ENCODE measurements at regions not wholly inside any gene's neighbourhood (a gene's known extent, or its start where the extent isn't known, plus 50 kb on each side); places are given as distances from the start of the nearest gene placed in this dataset.
"Not testable (repeated sequence)": the region's sequence is repeated elsewhere in the genome, so short reads cannot be mapped to it uniquely, and the experiment has no call there.

GRCh38 chr11:135004495-135004894, 592.5 kb upstream of the B3GAT1 start:
- no peak overlapping the region for H3K4me3 ChIP-seq (ENCODE audit: low read length, poor library complexity, severe bottlenecking)
- peaks cover 40% of the 10 kb centered on the region; the same call in 1 of the 2 replicates for H3K9me3 ChIP-seq (ENCODE audit: insufficient read depth, low read depth, low read length)
- no peak overlapping the region for H3K4me2 ChIP-seq (ENCODE audit: low read depth, low read length, poor library complexity, severe bottlenecking)
- H3K79me2 ChIP-seq (ENCODE audit: insufficient read depth, low read length) = no peaks in the 10 kb centered on the region
- no peaks in the 10 kb centered on the region for H3K9me2 ChIP-seq (replicated peaks; ENCODE audit: low read depth, low read length)
- no peaks in the 10 kb centered on the region for H3K4me1 ChIP-seq (ENCODE audit: insufficient read depth, low read length, poor library complexity, severe bottlenecking)
- H3F3A ChIP-seq (ENCODE audit: low read depth) = no peaks in the 10 kb centered on the region
- no peak overlapping the region for H2AFZ ChIP-seq (ENCODE audit: low read length)
- H3K9ac ChIP-seq (ENCODE audit: low read depth, low read length, poor library complexity, severe bottlenecking) = no peak overlapping the region
- no peaks in the 10 kb centered on the region for H4K20me1 ChIP-seq (ENCODE audit: insufficient read depth, low read length, poor library complexity, severe bottlenecking)
- no peak for TF ChIP-seq EZH2phosphoT487 (IDR thresholded peaks at IDR 0.05; ENCODE audit: borderline replicate concordance)
- H3K27me3 ChIP-seq (ENCODE audit: insufficient read depth, low read length, poor library complexity, severe bottlenecking) = no peaks in the 10 kb centered on the region
- H3K36me3 ChIP-seq (ENCODE audit: insufficient read depth, low read length) = no peaks in the 10 kb centered on the region

- H3F3A ChIP-seq (ENCODE audit: low read depth) = no peaks in the 10 kb centered on the region
- no peak for TF ChIP-seq EZH2phosphoT487 (IDR thresholded peaks at IDR 0.05; ENCODE audit: borderline replicate concordance)
- TF ChIP-seq CTCF (conservative IDR thresholded peaks at IDR 0.05; ENCODE audit: low read length) = no peak
- no peaks in the 10 kb centered on the region for H3K9me2 ChIP-seq (replicated peaks; ENCODE audit: low read depth, low read length)
- H3K9me3 ChIP-seq (ENCODE audit: insufficient read depth, low read depth, low read length) = peaks cover 38% of the 10 kb centered on the region; the same call in 1 of the 2 replicates
- H3K79me2 ChIP-seq (ENCODE audit: insufficient read depth, low read length) = no peaks in the 10 kb centered on the region
- no peak overlapping the region for H3K4me3 ChIP-seq (ENCODE audit: low read length, poor library complexity, severe bottlenecking)
- H3K4me2 ChIP-seq (ENCODE audit: low read depth, low read length, poor library complexity, severe bottlenecking) = no peak overlapping the region
- no peaks in the 10 kb centered on the region for H3K27me3 ChIP-seq (ENCODE audit: insufficient read depth, low read length, poor library complexity, severe bottlenecking)
- no peaks in the 10 kb centered on the region for H4K20me1 ChIP-seq (ENCODE audit: insufficient read depth, low read length, poor library complexity, severe bottlenecking)
- H3K9ac ChIP-seq (ENCODE audit: low read depth, low read length, poor library complexity, severe bottlenecking) = no peak overlapping the region
- no peak overlapping the region for H2AFZ ChIP-seq (ENCODE audit: low read length)
- H3K4me1 ChIP-seq (ENCODE audit: insufficient read depth, low read length, poor library complexity, severe bottlenecking) = no peaks in the 10 kb centered on the region
- no peaks in the 10 kb centered on the region for H3K36me3 ChIP-seq (ENCODE audit: insufficient read depth, low read length)
These were observed 590.2 kb upstream of the B3GAT1 start for GRCh38 chr11:135002236-135002635.

- Histone ChIP-seq H3K9me2 (replicated peaks; ENCODE audit: low read depth, low read length) (no peaks in the 10 kb centered on the region), H3K79me2 (ENCODE audit: insufficient read depth, low read length) (no peaks in the 10 kb centered on the region), H2AFZ (ENCODE audit: low read length) (no peak overlapping the region), H3F3A (ENCODE audit: low read depth) (no peaks in the 10 kb centered on the region), H3K9ac (ENCODE audit: low read depth, low read length, poor library complexity, severe bottlenecking) (no peak overlapping the region), H4K20me1 (ENCODE audit: insufficient read depth, low read length, poor library complexity, severe bottlenecking) (no peaks in the 10 kb centered on the region), H3K4me2 (ENCODE audit: low read depth, low read length, poor library complexity, severe bottlenecking) (no peak overlapping the region), H3K4me3 (ENCODE audit: low read length, poor library complexity, severe bottlenecking) (no peak overlapping the region), H3K4me1 (ENCODE audit: insufficient read depth, low read length, poor library complexity, severe bottlenecking) (no peaks in the 10 kb centered on the region), H3K9me3 (ENCODE audit: insufficient read depth, low read depth, low read length) (peaks cover 32% of the 10 kb centered on the region; the same call in 1 of the 2 replicates), H3K27me3 (ENCODE audit: insufficient read depth, low read length, poor library complexity, severe bottlenecking) (no peaks in the 10 kb centered on the region), H3K36me3 (ENCODE audit: insufficient read depth, low read length) (no peaks in the 10 kb centered on the region)
- TF ChIP-seq CTCF (conservative IDR thresholded peaks at IDR 0.05; ENCODE audit: low read length) (no peak), EZH2phosphoT487 (IDR thresholded peaks at IDR 0.05; ENCODE audit: borderline replicate concordance) (no peak)
These were observed 589.5 kb upstream of the B3GAT1 start for GRCh38 chr11:135001581-135001980.

GRCh38 chr11:135001065-135001464, 589.0 kb upstream of the B3GAT1 start:
- H4K20me1 ChIP-seq (ENCODE audit: insufficient read depth, low read length, poor library complexity, severe bottlenecking); H2AFZ ChIP-seq (ENCODE audit: low read length); H3K9me2 ChIP-seq (replicated peaks; ENCODE audit: low read depth, low read length); H3K4me1 ChIP-seq (ENCODE audit: insufficient read depth, low read length, poor library complexity, severe bottlenecking); H3K9ac ChIP-seq (ENCODE audit: low read depth, low read length, poor library complexity, severe bottlenecking); H3K79me2 ChIP-seq (ENCODE audit: insufficient read depth, low read length); H3K4me2 ChIP-seq (ENCODE audit: low read depth, low read length, poor library complexity, severe bottlenecking); H3F3A ChIP-seq (ENCODE audit: low read depth); H3K27me3 ChIP-seq (ENCODE audit: insufficient read depth, low read length, poor library complexity, severe bottlenecking); H3K36me3 ChIP-seq (ENCODE audit: insufficient read depth, low read length); H3K4me3 ChIP-seq (ENCODE audit: low read length, poor library complexity, severe bottlenecking): not testable (repeated sequence)
- peaks cover 30% of the 10 kb centered on the region; the same call in 1 of the 2 replicates for H3K9me3 ChIP-seq (ENCODE audit: insufficient read depth, low read depth, low read length)

All from Loucy (cell line).